GM21526 (cell line): ENCODE measurements at regions not wholly inside any gene's neighbourhood (a gene's known extent, or its start where the extent isn't known, plus 50 kb on each side); places are given as distances from the start of the nearest gene placed in this dataset.

Experiments
- ATAC-seq: cut with Tn5 transposase; IDR thresholded peaks from one replicate; pipeline ENCODE4 v1.9.1; 2021; ENCODE audit warnings: moderate library complexity; ENCODE audit not compliant: unreplicated experiment, low FRiP score

DNA sequence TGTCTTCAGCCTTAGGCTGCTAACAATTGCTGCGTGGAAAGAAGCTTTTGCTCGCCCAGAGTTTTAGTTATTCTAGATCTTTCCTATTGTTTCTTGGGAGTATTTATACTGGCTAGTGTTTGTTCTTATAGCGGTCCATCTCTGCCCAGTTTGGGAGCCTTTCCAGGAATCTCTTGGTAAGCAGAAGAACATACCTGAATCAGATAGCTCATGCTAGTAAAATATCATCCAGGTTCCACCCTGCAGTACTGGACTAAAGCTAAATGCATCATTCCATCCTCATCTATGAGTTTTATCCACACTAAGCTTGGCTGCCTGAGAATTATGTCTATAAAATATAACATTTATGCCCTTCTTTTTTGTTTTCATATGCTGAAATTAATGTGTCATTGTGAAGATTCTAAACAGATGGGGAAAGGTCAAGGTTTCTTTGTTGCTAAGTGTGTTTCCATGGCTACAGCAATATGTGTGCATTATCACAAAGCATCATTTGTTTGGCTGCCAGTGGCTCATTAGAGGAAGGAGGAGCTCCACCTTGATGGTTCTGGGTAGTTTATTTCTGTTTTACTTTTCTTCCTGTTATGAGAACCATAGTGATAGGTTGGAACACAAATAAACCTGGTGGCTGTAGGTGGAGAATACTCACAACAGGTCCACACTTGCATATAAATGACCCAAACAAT lies 182.8 kb downstream of the PIK3C3 start:
- no peak for ATAC-seq

- no peak for ATAC-seq
Measured at GRCh38 chr18:42141439-42141838, 186.4 kb downstream of the PIK3C3 start.

DNA sequence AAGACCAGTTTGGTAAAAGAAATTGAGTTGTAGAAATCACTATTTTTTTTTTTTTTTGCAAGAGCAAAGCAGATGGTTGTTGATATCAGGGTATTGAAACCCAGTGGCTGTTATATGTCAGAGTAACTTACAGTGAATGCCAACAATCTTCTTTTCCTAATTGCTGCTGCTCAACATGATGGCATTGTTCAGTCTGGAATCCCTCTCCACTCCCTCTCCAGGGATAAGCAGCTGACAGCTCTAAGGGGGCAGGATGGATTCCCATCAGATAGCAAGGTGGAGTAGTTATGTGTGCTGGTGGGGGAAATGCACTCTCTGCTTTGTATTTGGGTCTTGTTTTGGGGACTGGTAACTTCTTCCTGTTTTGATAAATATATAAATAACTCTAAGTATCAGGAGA lies 200.0 kb downstream of the PIK3C3 start:
- ATAC-seq, result no peak

DNA sequence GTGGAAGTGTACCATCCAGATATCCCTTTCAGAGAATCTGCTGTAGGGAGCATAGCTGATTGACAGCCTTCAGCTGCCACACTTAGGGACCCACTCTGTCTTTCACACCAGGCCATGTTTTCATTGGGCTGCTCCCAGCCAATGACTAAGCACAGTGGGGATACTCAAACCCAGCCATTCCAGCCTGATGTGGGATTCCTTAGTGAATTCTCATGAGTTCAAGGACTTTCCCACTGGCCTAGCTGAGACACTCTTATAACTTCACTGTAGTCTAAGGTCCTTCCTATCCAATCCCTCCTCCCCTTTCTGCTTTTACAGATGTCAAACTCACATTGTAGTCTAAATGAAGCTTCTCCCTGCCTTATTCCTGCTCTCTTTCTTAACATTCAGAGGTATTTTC lies 201.2 kb downstream of the PIK3C3 start:
- no peak for ATAC-seq

DNA sequence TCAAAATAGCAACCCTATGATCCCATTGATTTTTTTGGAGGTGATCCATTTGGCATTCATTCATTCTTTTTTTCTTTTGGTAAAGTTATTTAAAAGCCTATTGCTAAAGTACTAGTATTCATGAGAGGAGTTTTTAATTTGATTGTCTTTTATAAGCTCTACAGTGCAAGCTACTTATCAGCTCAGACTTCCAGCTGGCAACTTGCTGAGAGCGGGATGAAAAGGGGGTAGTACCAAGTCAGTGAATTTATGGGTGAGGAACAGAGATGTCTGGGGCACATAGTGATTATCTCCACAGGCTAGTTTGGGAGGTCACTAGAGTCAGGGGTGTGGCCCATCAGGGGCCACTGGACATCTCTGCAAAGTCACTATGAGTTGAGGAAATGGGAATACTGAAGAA lies 202.4 kb downstream of the PIK3C3 start:
- no peak for ATAC-seq

DNA sequence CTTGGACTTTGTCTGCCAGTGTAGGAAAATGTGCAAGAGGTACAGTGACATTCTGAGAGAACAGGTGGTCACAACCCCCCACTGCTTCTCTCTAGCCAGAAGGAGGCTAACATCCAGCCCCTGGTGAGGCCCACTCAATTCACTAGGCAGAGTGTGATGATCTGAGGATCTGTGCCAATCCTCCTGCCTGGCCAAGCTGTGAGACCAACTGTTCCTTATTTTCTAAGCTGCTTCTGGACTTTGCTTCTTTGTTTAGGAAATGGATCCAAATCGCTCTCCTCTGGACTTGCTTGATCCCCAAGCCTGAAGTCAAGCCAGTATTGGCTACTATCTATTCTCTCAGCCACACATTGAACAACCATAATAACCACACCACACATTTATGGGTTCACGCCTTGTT lies 202.8 kb downstream of the PIK3C3 start:
- no peak for ATAC-seq

DNA sequence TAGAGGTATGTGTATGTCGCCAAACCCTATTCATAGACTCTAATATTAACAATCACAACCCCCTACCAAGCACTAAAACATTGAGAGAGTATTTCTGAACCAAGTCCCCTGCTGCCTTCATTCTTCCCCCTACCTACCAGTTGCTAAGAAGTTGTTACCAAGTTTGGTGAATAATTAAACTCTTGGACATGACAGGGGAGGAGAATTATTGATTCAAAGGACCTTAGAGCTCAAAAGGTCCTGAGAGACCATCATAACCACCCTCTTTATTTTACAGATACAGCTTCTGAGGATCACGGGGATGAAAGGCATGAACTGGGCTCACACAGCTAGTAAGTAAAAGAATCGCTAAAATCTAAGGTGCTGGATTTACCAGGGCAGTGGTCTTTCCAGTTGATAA lies 204.1 kb downstream of the PIK3C3 start:
- ATAC-seq, result no peak

DNA sequence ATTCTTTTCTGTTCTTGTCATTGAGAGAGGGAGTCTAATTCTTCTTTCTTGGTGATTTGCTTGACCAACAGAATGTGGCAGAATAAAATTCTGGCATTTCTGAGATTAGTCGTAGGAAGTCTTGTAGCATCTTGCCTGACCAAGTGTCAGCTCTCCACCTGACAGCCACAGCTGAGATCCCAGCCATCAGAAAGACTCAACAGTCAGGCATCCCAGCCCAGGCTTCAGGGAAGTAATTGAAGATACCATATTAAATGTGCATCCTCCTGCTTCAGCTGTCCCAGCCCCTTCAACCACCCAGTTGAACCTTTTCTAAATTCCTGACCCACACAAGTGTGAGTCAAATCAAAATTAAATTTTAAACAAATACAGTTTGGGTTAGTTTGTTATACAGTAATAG lies 208.3 kb downstream of the PIK3C3 start:
- no peak for ATAC-seq

DNA sequence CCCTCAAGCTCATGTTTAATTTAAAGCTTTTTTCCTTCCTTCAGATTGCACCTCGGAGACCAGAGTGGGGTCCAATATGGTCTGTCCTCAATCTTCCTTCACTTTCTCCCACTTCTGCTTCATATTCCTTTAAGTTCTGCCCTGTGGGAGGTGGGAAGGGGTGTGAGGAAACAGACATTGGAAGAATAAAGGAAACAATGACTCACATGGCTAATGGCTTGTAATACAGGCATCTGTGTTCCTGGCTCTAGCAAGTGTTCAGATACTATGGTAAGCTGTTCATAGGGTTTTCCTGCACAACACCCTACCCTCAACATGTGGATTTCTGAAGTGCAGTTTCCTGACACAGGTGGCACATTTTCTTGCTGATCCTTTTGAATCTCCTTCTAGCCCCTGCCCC lies 209.5 kb downstream of the PIK3C3 start:
- ATAC-seq, result no peak

DNA sequence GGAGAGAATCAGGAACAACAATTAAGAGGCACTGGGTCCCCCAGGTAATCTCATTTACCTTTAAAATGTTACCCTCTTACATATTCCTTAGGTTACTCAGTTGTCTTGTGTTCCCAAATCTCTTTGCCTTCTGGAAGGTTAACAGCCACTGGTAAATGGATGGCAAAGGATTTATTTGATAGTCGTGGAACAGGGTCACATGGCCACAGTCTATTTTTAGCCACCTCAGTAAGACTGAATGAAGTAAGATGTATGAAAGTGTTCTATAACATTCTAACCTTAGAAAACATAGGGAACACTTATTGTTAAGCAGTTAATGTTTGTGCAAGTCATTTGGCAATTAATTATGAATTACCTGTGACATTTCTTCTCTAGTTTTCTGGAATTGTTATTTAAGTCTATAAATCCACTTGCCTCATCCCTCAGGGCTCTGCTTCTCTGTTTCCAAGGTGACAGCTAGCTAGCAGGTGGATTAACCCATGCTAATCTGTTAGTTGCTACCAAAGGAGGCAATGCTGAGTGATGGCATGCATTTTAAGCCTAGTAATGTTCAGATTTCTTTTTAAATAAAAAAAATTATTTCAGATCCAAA lies 211.0 kb downstream of the PIK3C3 start:
- no peak for ATAC-seq

DNA sequence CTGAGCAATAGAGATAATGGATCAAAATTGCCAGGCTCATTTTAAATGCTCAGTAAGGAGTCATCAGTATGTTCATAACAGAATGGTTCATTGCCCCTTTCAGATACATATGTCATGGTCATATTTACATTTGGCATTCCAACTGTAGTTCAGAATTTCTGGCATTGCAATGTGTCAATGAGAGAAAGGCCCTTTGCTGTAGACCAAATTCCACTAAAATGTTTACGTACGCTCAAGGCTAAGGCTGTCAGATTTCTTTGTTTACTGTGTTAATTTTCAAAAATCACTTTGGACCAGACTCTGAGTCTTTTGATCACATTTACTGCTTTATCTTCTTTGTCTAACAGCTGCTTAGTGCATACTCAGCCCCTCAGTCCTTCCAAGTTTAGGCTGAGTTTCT lies 213.5 kb downstream of the PIK3C3 start:
- ATAC-seq, result no peak

DNA sequence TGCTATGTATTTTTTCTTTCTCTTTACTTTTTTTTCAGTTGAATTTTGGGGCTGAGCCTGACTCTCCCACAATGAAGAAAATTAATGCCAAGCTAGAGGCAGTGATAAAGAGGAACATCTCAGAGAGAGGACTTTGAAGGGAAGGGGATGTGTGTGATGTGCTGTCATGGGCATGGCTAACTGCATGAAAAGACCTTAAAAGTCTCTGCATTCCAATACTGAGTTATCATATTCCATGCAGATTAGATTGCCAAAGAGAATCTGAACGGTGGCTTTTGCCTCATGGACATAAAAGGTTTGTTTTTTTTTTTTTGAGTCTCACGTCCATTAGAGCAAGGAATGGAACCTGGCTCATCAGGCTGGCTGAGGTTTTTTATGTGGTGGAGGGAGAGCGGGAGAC lies 213.9 kb downstream of the PIK3C3 start:
- no peak for ATAC-seq

DNA sequence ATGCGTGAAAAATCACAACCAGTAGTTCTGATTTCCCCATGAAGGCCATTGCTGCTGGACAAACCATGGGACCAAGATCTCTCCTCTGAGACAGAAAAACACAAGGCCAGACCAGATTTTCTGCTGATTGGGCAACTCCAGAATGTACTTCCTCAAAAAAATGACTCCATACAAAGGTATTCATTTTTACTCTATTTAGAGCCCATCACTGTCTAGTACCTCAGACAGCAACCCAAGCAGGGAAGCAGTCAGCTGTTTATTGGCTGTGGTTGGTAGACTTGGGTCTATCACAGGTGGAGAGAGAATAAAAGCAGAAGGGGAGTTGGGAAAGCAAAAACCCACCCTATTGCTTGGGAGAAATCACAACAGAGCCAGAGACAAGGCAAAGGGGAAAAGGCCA lies 219.9 kb downstream of the PIK3C3 start:
- no peak for ATAC-seq

DNA sequence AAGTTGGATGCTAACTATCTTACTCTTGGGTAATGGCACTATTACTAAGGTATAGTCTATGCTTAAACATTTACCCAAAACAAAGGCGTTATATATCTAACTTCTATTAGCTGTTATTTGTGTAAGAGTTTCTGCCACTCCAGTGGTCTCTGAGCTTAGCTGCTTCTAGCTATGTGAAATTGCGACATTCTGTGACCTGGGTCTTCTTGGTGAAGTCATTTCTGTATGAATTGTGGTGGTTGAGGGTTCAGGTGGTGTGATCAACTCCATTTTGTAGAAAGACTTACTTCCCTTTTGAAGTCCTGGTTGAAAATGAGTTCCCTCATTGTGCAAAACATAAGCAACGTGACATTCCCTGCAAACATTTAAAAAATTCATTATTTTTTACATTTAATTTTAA lies 221.6 kb downstream of the PIK3C3 start:
- ATAC-seq, result no peak

- ATAC-seq, result no peak
Measured at GRCh38 chr18:42177390-42177789, 222.4 kb downstream of the PIK3C3 start.

- ATAC-seq, result no peak
Measured at GRCh38 chr18:42178376-42179080, 223.5 kb downstream of the PIK3C3 start.

DNA sequence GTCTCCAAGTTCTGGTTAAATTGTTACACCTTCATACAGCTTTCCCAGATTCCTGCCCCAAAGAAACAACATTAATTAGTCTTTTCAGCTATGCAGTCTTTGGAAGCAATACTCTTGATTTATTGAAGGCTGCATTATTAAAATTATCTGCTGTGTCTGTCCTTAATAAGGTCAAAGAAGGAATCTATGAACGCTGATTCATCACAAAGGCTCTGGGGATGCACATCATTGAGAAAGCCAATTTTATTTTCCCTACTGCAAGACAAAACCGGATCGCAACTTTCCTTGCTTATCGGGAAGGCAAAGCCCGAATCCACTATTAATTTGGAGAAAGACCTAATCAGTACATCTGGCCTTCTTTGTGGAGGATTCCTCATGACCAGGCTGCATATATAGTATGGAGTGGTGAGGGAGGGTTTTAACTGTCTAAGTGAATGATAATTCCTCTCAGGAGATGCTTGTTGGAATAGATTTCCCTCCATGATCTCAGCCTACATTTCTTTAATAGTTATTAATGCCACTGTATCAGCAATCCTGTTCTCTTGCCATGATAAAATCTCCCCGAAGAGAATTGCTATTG lies 224.6 kb downstream of the PIK3C3 start:
- no peak for ATAC-seq

DNA sequence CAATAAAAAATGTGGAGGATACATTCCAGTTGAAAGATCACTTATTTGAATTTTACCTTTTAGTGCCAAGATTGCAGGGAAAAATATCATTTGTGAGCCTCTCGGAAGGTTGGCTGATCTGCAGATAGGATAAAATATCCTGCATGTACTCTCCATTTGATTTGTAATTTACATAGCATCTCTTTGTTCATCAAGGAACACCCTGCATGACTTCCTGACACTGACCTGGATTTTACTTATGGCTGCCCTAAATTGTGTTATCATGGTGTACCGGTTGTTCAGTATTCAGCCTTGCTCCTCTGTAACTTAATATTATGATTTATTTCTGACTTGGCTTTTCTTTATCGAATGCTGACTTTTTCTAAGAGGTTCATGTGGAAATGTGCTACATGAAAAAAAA lies 226.4 kb downstream of the PIK3C3 start:
- ATAC-seq, result no peak

- ATAC-seq, result no peak
Measured at GRCh38 chr18:42182728-42183700, 228.0 kb downstream of the PIK3C3 start.

DNA sequence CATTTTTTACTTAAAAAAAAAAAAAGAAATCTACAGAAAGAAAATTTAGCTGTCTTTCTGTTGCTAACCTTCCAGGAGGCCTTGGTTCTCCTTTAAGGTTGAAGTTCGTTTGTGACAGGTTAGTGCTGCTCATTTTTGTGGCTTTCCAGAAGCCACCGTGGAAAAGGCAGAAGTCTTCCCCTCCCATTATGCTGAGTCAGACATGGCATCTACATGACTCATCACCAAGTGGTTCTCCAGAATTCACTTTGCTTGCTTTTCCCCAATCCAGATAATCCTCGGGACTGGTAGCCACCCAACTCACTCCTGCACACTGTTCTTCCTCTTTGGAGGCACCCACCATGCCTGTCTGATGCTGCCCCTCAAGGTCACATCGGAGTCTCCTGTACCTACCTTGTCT lies 228.7 kb downstream of the PIK3C3 start:
- ATAC-seq, result no peak
